Endothelial cell of umbilical vein (primary cell): ENCODE measurements at regions not wholly inside any gene's neighbourhood (a gene's known extent, or its start where the extent isn't known, plus 50 kb on each side); places are given as distances from the start of the nearest gene placed in this dataset.

Experiments
- BruUV-seq: library from RNA; stranded (reverse); fragments of 400-500 nt; replicated peaks from 2 replicates; lab custom pipeline; 2021; lab: Mats Ljungman, UMichigan
- CTCF ChIA-PET: fragments of 300-600, 350-600 bp; sonication (Branson Sonifier 250); formaldehyde crosslinking; loops from one replicate; lab custom pipeline; 2021; ENCODE audit warnings: antibody characterized with exemption, inconsistent platforms; lab: Charles Lee
- POLR2A ChIA-PET: fragments of 300-600, 350-600 bp; sonication (Branson Sonifier 250); formaldehyde crosslinking; loops from one replicate; lab custom pipeline; 2021; ENCODE audit warnings: antibody characterized with exemption, inconsistent platforms; lab: Charles Lee
- DNase-seq: peaks from one replicate; pipeline ENCODE4 v3.0.0-alpha.2; 2011; ENCODE audit warnings: low read depth, low spot score
- FAIRE-seq: peaks from 2 replicates; lab custom pipeline; 2011; peaks lifted over from hg19 to GRCh38; lab: Jason Lieb, UNC
- H2AFZ ChIP-seq: 2 replicates; pipeline ENCODE4 v1.6.0; 2012; ENCODE audit warnings: low read depth, low read length, control low read depth, inconsistent platforms
- H3K27ac ChIP-seq: 2 replicates; pipeline ENCODE4 v1.5.1; 2011; ENCODE audit warnings: low read depth, mild to moderate bottlenecking, control low read depth, low read length, moderate library complexity; ENCODE audit not compliant: insufficient read depth
- H3K27me3 ChIP-seq, 2 experiments: 2 replicates each; pipeline versions ENCODE4 v1.6.0 to v1.6.1; 2011; ENCODE audit warnings: low read length in 2 of 2, mixed read lengths in 1 of 2; ENCODE audit not compliant: control insufficient read depth in 2 of 2, insufficient read depth in 2 of 2
- H3K36me3 ChIP-seq, 2 experiments: 2 replicates in 1 of 2; 3 replicates in 1 of 2; pipeline ENCODE4 v1.5.1; 2011; ENCODE audit warnings: low read length in 2 of 2, mild to moderate bottlenecking in 1 of 2, moderate library complexity in 1 of 2; ENCODE audit not compliant: control insufficient read depth in 2 of 2, insufficient read depth in 2 of 2; ENCODE audit errors: extremely low read depth in 1 of 2
- H3K4me1 ChIP-seq: 3 replicates; pipeline ENCODE4 v1.5.1; 2011; ENCODE audit warnings: mild to moderate bottlenecking, low read length; ENCODE audit not compliant: control insufficient read depth, insufficient read depth; ENCODE audit errors: extremely low read depth
- H3K4me2 ChIP-seq: 2 replicates; pipeline ENCODE4 v1.6.1; 2011; ENCODE audit warnings: low read length, control low read depth, mixed read lengths; ENCODE audit not compliant: insufficient read depth
- H3K4me3 ChIP-seq, 3 experiments: fragments of 200-600 bp in 1 of 3; sonication (generic), shearing (Covaris generic) in 1 of 3; replicated peaks in 1 of 3; 2 replicates each; pipeline ENCODE4 v1.5.1; 2011 to 2016; ENCODE audit warnings: control low read depth in 3 of 3, low read length in 3 of 3, mild to moderate bottlenecking in 2 of 3, inconsistent platforms in 1 of 3, low read depth in 1 of 3, moderate library complexity in 1 of 3; ENCODE audit not compliant: insufficient read depth in 1 of 3
- H3K79me2 ChIP-seq: 2 replicates; pipeline ENCODE4 v1.6.0; 2012; ENCODE audit warnings: low read length, inconsistent platforms; ENCODE audit not compliant: control insufficient read depth, insufficient read depth
- H3K9ac ChIP-seq: replicated peaks from 2 replicates; pipeline ENCODE3; 2011; ENCODE audit warnings: low read length, control low read depth; ENCODE audit not compliant: insufficient read depth; ENCODE audit errors: extremely low read depth
- H3K9me1 ChIP-seq: replicated peaks from 3 replicates; pipeline ENCODE4 v1.6.0; 2011; ENCODE audit warnings: mild to moderate bottlenecking, low read length; ENCODE audit not compliant: control insufficient read depth, insufficient read depth; ENCODE audit errors: extremely low read depth
- H3K9me3 ChIP-seq: replicated peaks from 2 replicates; pipeline ENCODE4 v1.5.1; 2012; ENCODE audit warnings: low read length, inconsistent platforms; ENCODE audit not compliant: control insufficient read depth, insufficient read depth
- H4K20me1 ChIP-seq: replicated peaks from 2 replicates; pipeline ENCODE3; 2011; ENCODE audit warnings: mild to moderate bottlenecking, low read length; ENCODE audit not compliant: control insufficient read depth, insufficient read depth; ENCODE audit errors: extremely low read depth
- CTCF ChIP-seq, 2 donors: IDR thresholded peaks; 1 replicate in 1 of 2; 2 replicates in 1 of 2; pipeline ENCODE4 v1.5.1; 2011; ENCODE audit warnings: low read length in 2 of 2, mild to moderate bottlenecking in 2 of 2, moderate library complexity in 2 of 2, control low read depth in 1 of 2, inconsistent platforms in 1 of 2, low read depth in 1 of 2; ENCODE audit not compliant: insufficient read depth in 1 of 2; ENCODE audit errors: extremely low read depth in 1 of 2
- EZH2 ChIP-seq: IDR thresholded peaks from 2 replicates; pipeline ENCODE4 v1.6.1; 2012; ENCODE audit warnings: borderline replicate concordance, low read depth, mild to moderate bottlenecking, moderate library complexity, low read length, inconsistent platforms; ENCODE audit not compliant: severe bottlenecking
- FOS ChIP-seq: IDR thresholded peaks from 2 replicates; pipeline ENCODE4 v1.6.1; 2011; ENCODE audit warnings: mild to moderate bottlenecking, low read length, moderate library complexity, borderline replicate concordance; ENCODE audit not compliant: insufficient read depth
- GATA2 ChIP-seq: IDR thresholded peaks from 2 replicates; pipeline ENCODE4 v1.7.0; 2011; ENCODE audit warnings: low read depth, mild to moderate bottlenecking, moderate library complexity, mixed read lengths, low read length; ENCODE audit not compliant: insufficient read length, insufficient read depth
- JUN ChIP-seq: IDR thresholded peaks from 2 replicates; pipeline ENCODE4 v1.6.1; 2011; ENCODE audit warnings: borderline replicate concordance, low read depth; ENCODE audit not compliant: insufficient read length, insufficient read depth
- MAX ChIP-seq: IDR thresholded peaks from 2 replicates; pipeline ENCODE4 v1.6.1; 2011; ENCODE audit not compliant: insufficient read depth, insufficient read length
- MYC ChIP-seq: IDR thresholded peaks from one replicate; pipeline ENCODE4 v1.6.1; 2011; ENCODE audit warnings: mild to moderate bottlenecking, low read depth, low read length
- POLR2A ChIP-seq: IDR thresholded peaks from 2 replicates; pipeline ENCODE4 v1.6.1; 2012; ENCODE audit warnings: low read depth, mild to moderate bottlenecking, control low read depth, low read length
- POLR2AphosphoS5 ChIP-seq: IDR thresholded peaks from 2 replicates; pipeline ENCODE4 v1.6.1; 2012; ENCODE audit warnings: low read depth, mild to moderate bottlenecking, control low read depth, low read length, moderate library complexity; ENCODE audit not compliant: insufficient read depth
- dilution Hi-C: fragments of 300-500 bp; cut with MboI; formaldehyde crosslinking; loops from one replicate; pipeline ENCODE4 v1.15.0; 2019; ENCODE audit warnings: low sequenced_read_pairs; ENCODE audit not compliant: extremely low pct_ligation_motif_present
- intact Hi-C: fragments of 100-400 bp; cut with micrococcal nuclease; formaldehyde crosslinking; loops from one replicate; pipeline ENCODE4 v1.10.0; 2022

GRCh38 chr2:5172923-5173322, 519.3 kb upstream of the SOX11 start:
- H3K9me1 ChIP-seq = no peaks in the 10 kb centered on the region
- H3K4me1 ChIP-seq = no peaks in the 10 kb centered on the region
- ChIA-PET POLR2A (no interaction called here), CTCF (no interaction called here)
- H3K36me3 ChIP-seq = no peaks in the 10 kb centered on the region
- H2AFZ ChIP-seq = no peak overlapping the region
- dilution Hi-C loops (no loop called here), intact Hi-C loops (no loop called here)
- FAIRE-seq = no peak
- no peak overlapping the region for H3K27ac ChIP-seq
- DNase-seq = no peak
- H3K79me2 ChIP-seq = no peaks in the 10 kb centered on the region
- H3K4me2 ChIP-seq = no peak overlapping the region
- H3K4me3 ChIP-seq = no peak overlapping the region
- no peak for TF ChIP-seq GATA2
- TF ChIP-seq FOS = no peak
- TF ChIP-seq EZH2 = no peak
- no peak for TF ChIP-seq POLR2A
- no peak for TF ChIP-seq MAX
- no peak for TF ChIP-seq POLR2AphosphoS5
- no peak for TF ChIP-seq JUN
- TF ChIP-seq MYC = no peak
- TF ChIP-seq CTCF (IDR thresholded peaks at IDR 0.05; ENCODE audit: extremely low read depth in 1 of 2, insufficient read depth in 1 of 2, low read depth in 1 of 2, low read length in 2 of 2) = no peak
- no peak overlapping the region for H3K9ac ChIP-seq
- H4K20me1 ChIP-seq = no peaks in the 10 kb centered on the region
- H3K9me3 ChIP-seq = peaks cover 2% of the 10 kb centered on the region
- no peaks in the 10 kb centered on the region for H3K27me3 ChIP-seq
- no TSS peak for BruUV-seq
